CD1c-positive myeloid dendritic cell (primary cell): ENCODE measurements at regions not wholly inside any gene's neighbourhood (a gene's known extent, or its start where the extent isn't known, plus 50 kb on each side); places are given as distances from the start of the nearest gene placed in this dataset.

Experiments
- DNase-seq: peaks from one replicate; pipeline ENCODE4 v3.0.0-alpha.2; 2016; ENCODE audit errors: extremely low spot score

DNA sequence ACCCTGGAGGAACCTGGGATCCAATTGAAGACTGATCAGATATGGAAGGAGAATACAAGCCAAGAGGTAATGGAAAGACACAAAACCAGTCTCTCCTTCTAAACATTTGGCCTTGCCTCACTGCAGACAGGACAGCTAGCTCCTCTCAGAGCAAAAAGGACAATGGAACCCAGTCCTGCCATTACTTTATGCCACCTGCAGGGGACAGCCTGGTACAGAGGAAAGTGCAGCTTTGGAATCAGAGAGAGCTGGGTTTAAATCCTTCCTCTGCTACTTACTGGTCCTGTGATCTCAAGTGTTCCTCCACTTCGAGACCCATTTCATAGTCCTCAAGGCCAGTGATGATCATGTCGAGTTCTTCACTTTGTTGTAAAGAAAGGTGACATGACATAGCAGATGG is 159.4 kb upstream of the SMAD3 start:
- no peak for DNase-seq

GRCh38 chr15:66906668-66907614 is 158.5 kb upstream of the SMAD3 start:
- DNase-seq: no peak

DNA sequence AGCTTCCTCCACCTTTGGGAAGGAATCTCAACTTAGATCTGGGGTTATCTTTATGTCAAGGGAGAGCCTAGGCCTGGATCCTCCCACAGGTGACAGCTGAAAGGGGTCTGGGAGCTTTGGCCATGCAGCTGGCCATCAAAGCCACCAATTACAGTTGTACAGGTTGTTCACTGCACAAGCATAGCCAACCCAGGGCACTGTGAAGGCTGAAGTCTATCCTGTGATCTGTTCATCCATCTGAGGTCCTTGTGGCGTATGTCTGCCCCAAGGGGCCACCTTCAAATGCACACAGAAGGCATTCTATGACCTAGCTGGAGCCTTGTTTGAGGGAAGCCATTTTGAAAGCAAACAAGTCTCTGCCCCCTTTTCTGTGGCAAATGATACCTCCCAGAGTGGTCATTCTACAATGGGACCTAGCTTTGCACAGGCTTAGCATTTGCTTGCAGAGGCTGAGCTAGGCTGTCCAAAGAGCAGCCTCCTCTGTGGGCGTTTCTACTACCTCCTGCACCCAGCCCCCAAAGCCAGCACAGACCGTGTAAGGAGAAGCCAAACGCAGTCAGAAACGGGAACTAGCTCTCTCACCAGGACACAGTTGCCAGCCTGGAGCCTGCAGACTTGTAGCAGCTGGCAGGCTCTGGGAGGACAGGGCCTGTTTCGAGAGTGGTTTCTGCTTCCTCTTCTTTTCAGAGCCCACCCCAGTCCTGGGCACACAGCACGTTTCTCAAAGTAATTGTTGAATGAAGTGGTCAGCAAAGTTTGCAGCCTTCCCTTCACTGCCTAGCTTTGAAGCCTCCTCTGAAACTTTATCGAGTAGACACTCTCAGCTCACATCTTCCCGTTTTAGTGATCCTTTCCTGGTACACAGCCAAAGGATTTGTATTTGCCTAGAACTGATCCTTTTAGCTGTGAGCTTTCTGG is 157.3 kb upstream of the SMAD3 start:
- DNase-seq: peak; percentile 90

GRCh38 chr15:66908744-66909095 is 156.7 kb upstream of the SMAD3 start:
- DNase-seq: no peak

DNA sequence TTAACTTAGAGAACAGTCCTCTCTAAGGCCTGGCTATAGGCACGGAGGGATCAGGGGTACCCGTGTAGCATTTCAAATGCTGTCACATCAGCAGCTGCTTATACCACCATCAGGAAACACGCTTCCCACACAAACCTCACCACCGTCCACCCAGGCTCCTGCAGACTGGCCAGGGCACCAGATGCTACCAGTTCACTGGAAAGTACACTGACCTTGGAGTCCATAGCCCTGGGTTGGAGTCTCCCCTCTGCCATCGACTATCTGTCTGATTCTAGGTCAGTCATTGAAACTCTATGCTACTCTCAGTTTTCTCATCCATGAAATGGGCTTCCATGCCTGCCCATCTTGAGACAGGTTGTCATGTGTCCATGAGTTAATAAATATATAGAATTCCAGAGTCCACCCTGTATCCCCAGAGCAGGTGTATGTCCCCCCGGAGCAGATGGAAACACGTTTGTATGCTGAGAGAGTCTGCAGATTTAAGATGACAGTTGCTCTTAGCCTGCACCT is 156.0 kb upstream of the SMAD3 start:
- no peak for DNase-seq

GRCh38 chr15:66911131-66911700 is 154.2 kb upstream of the SMAD3 start:
- no peak for DNase-seq

DNA sequence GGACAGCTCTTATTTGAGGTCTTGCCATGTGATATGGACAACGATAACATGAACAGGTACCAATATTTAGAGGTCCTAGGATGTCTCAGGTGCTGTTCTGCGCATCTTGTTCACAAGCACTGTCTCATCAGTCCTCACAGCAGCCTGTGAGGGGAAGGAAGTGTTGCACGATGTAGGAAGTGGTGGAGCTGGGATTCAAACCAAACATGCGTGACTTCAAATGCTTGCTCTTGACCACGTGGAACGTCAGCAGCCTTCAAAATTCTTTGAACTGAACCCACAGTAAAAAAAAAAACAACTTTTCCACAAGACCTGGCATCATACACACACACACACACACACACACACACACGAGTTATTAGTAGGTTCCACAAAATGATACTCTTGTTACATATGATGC is 153.4 kb upstream of the SMAD3 start:
- peak; percentile 71 for DNase-seq

DNA sequence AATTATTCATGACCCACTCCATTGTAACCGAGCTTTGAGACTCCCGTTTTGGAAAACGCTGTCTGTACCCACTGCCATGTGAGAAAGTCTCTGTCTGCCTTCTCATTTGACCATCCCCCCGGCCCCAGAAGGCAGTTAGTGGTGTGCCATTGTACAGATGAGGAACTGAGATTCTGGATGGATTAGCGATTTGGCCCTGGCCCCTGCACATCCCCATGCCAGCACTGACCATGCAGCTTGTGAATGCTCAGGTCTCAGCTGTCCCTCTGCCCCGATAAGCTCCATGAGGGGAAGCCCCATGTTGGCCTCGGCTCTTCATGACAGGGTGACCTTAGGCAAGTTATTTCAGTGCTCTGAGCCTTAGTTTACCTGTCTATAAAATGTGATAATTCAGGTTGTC is 153.0 kb upstream of the SMAD3 start:
- DNase-seq: peak; percentile 60

DNA sequence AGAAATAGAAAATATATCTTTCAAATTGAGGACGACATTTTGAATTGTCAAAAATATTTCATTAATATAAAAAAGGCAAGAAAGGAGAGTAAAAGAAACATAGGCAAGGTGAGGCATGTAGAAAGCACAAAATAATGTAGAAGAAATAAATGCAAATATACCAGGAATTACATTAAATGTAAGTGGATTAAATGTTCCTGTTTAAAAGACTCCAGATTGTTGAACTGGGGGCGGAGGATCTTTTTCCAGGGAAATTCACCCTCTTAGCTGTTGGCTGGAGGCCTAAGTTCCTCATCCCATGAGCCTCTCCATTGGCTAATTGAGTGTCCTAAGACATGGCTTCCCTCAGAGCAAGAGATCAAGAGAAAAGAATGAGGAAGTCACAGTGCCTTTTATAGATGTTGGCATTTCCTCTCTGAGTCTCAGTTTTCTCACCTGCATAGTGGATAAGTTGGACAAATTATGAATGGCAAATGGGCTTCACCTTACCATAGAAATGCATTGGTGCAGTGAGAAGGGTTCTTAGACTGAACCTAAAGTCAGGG is 147.4 kb upstream of the SMAD3 start:
- peak; percentile 57 for DNase-seq

DNA sequence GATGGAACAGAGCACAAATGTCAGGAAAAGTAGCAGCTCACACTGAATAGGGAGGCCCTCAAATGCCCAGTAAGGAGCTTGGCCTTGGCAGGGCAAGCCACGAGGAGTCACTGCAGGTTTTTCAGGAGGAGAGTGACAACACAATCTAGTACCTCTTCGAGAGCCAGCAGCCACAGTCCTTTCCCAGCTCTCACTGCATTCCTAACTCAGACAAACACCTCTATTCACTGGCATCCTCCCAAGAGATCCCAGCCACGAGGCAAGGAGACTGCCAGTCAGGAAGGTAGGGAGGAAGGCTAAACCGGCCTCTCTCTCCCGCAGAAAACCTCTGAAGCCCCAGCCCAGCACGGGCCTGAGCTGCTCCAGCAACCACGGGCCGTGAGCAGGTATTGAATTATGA is 146.0 kb upstream of the SMAD3 start:
- DNase-seq: no peak

DNA sequence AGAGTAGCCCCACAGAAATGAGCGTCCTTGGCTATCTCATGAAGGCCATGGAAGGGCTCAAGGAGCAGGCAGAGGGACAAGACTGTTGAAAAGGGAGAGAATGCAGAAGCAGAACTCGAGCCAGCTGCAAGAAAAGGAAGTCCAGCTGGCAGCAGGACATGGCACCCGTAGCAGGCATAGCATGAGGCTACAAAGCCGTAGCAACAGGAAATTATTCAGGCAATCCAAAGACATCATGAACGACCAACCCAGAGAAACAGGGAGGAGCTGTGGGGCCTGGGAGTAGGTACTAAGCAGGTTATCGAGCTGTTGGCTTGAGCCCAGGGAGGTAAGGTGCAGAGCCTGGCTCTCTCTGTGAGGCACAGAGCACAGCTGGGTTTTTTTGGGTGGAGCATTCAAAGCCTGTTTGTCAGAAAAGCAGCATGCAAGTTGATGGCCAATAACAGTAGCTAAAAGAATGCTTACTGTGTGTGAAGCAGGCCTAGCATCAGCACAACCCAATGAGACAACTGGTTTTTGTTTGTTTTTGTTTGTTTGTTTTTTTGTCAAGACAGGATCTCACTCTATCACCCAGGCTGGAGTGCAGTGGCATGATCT is 144.0 kb upstream of the SMAD3 start:
- peak; percentile 50 for DNase-seq

- DNase-seq: no peak
Measured at GRCh38 chr15:66922608-66923007, 142.8 kb upstream of the SMAD3 start.

DNA sequence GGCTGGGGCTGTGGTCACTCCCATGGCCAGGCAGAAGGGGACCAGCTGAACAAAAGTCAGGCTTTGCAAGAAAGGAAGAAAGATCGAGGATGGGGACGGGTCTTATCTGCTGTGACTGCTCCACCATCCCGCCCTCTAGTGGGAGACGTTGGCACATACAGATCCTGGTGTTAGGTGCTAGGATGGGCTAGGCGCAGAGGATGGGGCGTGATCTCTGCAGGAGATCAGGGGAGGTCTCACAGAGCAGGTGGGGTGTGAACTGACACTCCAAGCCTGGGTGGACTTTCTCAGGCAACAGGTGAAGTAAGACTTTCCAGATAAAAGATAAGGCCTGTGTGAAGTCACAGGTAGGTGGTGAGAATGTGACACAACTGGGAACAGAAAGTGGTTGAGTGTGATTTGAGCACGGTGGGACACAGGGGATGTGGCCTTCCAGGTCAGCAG is 141.9 kb upstream of the SMAD3 start:
- no peak for DNase-seq

DNA sequence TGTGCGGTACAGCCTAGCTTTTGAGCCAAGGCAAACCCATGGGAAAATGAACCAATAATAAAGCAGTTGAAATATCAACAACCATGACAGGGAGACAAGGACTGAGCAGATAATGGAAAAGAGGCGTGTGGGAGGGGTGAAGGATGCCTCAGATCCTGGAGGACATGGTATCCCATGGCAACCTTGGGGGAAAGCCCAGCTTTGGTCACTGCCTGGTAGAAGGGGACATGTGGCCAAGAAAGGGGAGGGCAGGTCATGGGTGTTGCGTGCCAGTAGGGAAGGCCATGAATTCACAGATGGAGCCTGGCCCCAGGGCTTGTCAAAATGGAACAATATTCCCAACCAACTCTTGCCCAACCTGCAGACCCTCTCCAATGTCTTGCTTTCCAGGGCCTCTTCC is 140.5 kb upstream of the SMAD3 start:
- no peak for DNase-seq

DNA sequence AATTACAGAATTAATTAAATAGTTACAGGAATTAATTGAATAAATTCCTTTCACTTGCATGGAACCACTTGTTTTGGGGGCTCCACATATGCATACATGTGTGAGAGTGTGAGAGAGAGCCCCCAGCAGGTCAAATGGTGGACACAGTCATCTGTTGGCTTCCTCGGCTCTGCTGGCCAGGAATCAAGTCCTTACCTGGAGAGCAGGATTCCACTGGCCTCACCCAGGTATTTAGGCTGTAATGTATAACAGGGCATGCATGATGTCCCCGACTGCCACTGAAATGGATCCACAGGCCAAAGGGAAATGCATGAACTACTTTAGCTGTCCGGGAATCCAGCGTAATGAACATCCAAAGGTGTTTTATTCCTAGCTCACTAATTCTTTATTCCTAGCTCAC is 139.7 kb upstream of the SMAD3 start:
- DNase-seq: no peak

DNA sequence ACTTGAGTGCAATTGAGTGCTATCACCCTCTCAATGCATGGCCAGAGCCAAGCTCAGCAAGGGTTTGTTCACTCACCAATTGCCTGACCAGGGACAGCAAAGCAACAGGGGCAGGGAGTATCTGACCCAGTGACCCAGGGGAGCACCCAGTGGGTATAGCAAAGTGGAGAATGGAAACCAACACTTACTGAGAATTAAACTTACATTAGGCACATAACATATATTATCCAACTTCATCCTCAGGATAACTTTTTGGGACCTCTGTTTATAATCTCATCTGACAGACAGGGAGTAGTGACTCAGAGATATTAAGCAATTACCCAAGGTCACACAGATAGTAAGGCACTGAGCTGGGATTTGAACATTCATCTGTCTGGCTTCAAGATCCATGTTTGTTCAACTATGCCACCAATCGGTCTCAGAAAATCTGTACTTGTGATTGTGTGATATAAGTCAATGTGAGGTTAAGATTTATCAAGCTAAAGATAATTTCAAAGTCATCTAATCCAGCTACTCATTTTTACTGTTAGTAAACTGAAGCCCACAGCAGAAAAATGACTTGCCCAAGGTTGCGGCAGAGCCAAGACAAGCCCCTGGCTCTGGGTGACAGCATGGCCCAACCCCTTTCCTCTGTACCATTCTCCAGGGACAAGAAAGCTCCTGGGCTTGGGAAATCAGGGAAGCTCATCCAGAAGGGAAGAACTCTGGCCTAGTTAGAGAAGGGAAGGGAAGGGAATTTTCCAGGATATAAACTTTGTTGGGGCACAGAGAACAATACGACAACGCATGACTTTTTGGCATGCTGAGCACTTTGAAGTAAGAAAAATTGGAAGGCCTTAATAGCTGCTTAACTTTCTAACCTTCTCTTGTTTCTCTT is 138.0 kb upstream of the SMAD3 start:
- no peak for DNase-seq

- DNase-seq: no peak
Measured at GRCh38 chr15:66928101-66928500, 137.3 kb upstream of the SMAD3 start.

DNA sequence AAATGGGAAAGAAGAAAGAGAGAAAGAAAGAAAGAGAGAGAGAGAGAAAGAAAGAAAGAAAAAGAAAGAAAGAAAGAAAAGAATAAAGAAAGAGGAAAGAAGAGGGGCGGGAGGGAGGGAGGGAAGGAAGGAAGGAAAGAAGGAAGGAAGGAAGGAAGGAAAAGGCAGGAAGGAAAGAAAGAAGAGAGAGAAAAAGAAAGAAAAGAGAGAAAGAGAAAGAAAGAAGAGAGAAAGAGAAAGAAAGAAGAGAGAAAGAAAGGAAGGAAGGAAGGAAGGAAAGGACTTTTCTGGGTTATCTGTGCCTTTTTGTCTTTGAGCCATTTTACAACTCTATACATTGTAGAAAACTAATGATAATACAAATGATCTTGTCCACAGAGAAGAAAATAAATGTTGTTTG is 136.6 kb upstream of the SMAD3 start:
- DNase-seq: no peak

- no peak for DNase-seq
Measured at GRCh38 chr15:66929843-66930402, 135.5 kb upstream of the SMAD3 start.
